K562 (cell line): ENCODE measurements at regions not wholly inside any gene's neighbourhood (a gene's known extent, or its start where the extent isn't known, plus 50 kb on each side); places are given as distances from the start of the nearest gene placed in this dataset.

Experiments used
- ATAC-seq: fragments of 200-7000 bp; cut with Tn5 transposase; 3 replicates; pipeline ENCODE4 v1.9.1; 2020; ENCODE audit warnings: moderate library complexity
- BruUV-seq: library from RNA; stranded (reverse); fragments of 400-500 nt; replicated peaks from 2 replicates; lab custom pipeline; 2021; lab: Mats Ljungman, UMichigan
- CTCF ChIA-PET: fragments of 300-600 bp; formaldehyde crosslinking; extraction: SDS; loops from one replicate; lab custom pipeline; 2021; ENCODE audit warnings: low intra/inter-chr PET ratio; lab: Yijun Ruan, JAX
- POLR2A ChIA-PET: fragments of 300-600, 350-650 bp; sonication (Branson Sonifier 250); formaldehyde crosslinking; extraction: SDS; loops from one replicate; lab custom pipeline; 2021; ENCODE audit warnings: antibody characterized with exemption, inconsistent platforms; lab: Yijun Ruan, JAX
- DNase-seq, 4 experiments: peaks; one replicate each; pipeline versions ENCODE4 v3.0.0 to v3.0.0-alpha.2; 2011 to 2018; ENCODE audit warnings: low spot score in 3 of 4, mixed read lengths in 3 of 4; ENCODE audit errors: extremely low read depth in 1 of 4
- FAIRE-seq: peaks from 2 replicates; lab custom pipeline; 2011; peaks lifted over from hg19 to GRCh38; lab: Jason Lieb, UNC
- H2AFZ ChIP-seq: 2 replicates; pipeline ENCODE4 v1.6.0; 2011; ENCODE audit warnings: low read depth, low read length, control low read depth, inconsistent platforms
- H3K27ac ChIP-seq: fragments of 200-600 bp; 3 replicates; pipeline ENCODE4 v1.8.0; 2011; ENCODE audit warnings: low read depth, mild to moderate bottlenecking, control low read depth, inconsistent platforms, low read length, moderate library complexity, mixed read lengths; ENCODE audit errors: extremely low read depth
- H3K27me3 ChIP-seq, 2 experiments: fragments of 300-600 bp in 1 of 2; 2 replicates in 1 of 2; 3 replicates in 1 of 2; pipeline versions ENCODE4 v1.6.0 to v1.8.0; 2011; ENCODE audit warnings: inconsistent platforms in 2 of 2, low read length in 2 of 2, mild to moderate bottlenecking in 1 of 2, mixed read lengths in 1 of 2, moderate library complexity in 1 of 2; ENCODE audit not compliant: control insufficient read depth in 2 of 2, insufficient read depth in 2 of 2
- H3K36me3 ChIP-seq: fragments of 300-600 bp; 3 replicates; pipeline ENCODE4 v1.8.0; 2011; ENCODE audit warnings: mild to moderate bottlenecking, low read length, inconsistent platforms; ENCODE audit not compliant: control insufficient read depth, insufficient read depth
- H3K4me1 ChIP-seq, 2 experiments: fragments of 200-600 bp in 1 of 2; replicated peaks in 1 of 2; 2 replicates in 1 of 2; 3 replicates in 1 of 2; pipeline versions ENCODE4 v1.5.1 to v1.8.0; 2011; ENCODE audit warnings: inconsistent platforms in 2 of 2, low read length in 2 of 2, mild to moderate bottlenecking in 1 of 2, mixed read lengths in 1 of 2, moderate library complexity in 1 of 2; ENCODE audit not compliant: control insufficient read depth in 2 of 2, insufficient read depth in 2 of 2
- H3K4me2 ChIP-seq: 2 replicates; pipeline ENCODE4 v1.6.1; 2011; ENCODE audit warnings: low read length, control low read depth, inconsistent platforms, mixed read lengths; ENCODE audit not compliant: insufficient read depth
- H3K4me3 ChIP-seq: fragments of 200-600 bp; sonication (generic), shearing (Covaris generic); 2 replicates; pipeline ENCODE4 v1.5.1; 2016; ENCODE audit warnings: control low read depth, inconsistent platforms
- H3K79me2 ChIP-seq: fragments of 200-600 bp; 3 replicates; pipeline ENCODE4 v1.8.0; 2011; ENCODE audit warnings: low read length, inconsistent platforms; ENCODE audit not compliant: control insufficient read depth, insufficient read depth
- H3K9ac ChIP-seq, 2 experiments: 2 replicates each; pipeline versions ENCODE4 v1.6.0 to v1.6.1; 2011; ENCODE audit warnings: low read depth in 2 of 2, low read length in 2 of 2, control low read depth in 1 of 2, inconsistent platforms in 1 of 2, mild to moderate bottlenecking in 1 of 2, mixed read lengths in 1 of 2; ENCODE audit not compliant: insufficient read depth in 1 of 2
- H3K9me1 ChIP-seq: one replicate; pipeline ENCODE4 v1.6.0; 2011; ENCODE audit warnings: inconsistent platforms, mild to moderate bottlenecking, low read length, moderate library complexity; ENCODE audit not compliant: control insufficient read depth, insufficient read depth
- H3K9me3 ChIP-seq: replicated peaks from 2 replicates; pipeline ENCODE4 v1.5.1; 2011; ENCODE audit warnings: low read depth, low read length, inconsistent platforms; ENCODE audit not compliant: control insufficient read depth, insufficient read depth
- H4K20me1 ChIP-seq: replicated peaks from 2 replicates; pipeline ENCODE4 v1.6.1; 2011; ENCODE audit warnings: low read length, inconsistent platforms, mixed read lengths; ENCODE audit not compliant: control insufficient read depth, insufficient read depth
- ADNP ChIP-seq: fragments of 200-800 bp; sonication (Bioruptor generic); IDR thresholded peaks from 2 replicates; pipeline ENCODE4 v1.6.1; 2016; ENCODE audit warnings: missing genetic modification characterization, missing compliant biosample characterization
- DDX20 ChIP-seq: fragments of 450-650 bp; IDR thresholded peaks from 2 replicates; pipeline ENCODE4 v1.6.1; 2016; ENCODE audit warnings: missing genetic modification characterization, low read depth, mild to moderate bottlenecking, missing compliant biosample characterization, moderate library complexity
- GTF2A2 ChIP-seq: IDR thresholded peaks from 2 replicates; pipeline ENCODE4 v1.6.1; 2016; ENCODE audit warnings: mild to moderate bottlenecking, missing genetic modification characterization, missing compliant biosample characterization
- LARP7 ChIP-seq: fragments of 450-650 bp; IDR thresholded peaks from 2 replicates; pipeline ENCODE4 v1.6.1; 2016
- MTA3 ChIP-seq: fragments of 450-650 bp; formaldehyde crosslinking; IDR thresholded peaks from 2 replicates; pipeline ENCODE4 v1.6.1; 2017; ENCODE audit warnings: mild to moderate bottlenecking, borderline replicate concordance
- PRPF4 ChIP-seq: fragments of 200-400 bp; formaldehyde crosslinking; IDR thresholded peaks from one replicate; pipeline ENCODE4 v1.6.1; 2017; ENCODE audit warnings: low read length, low read depth, mild to moderate bottlenecking; ENCODE audit not compliant: insufficient read depth, poor library complexity, severe bottlenecking
- RBBP5 ChIP-seq: fragments of 200-600 bp; sonication (generic); IDR thresholded peaks from 2 replicates; pipeline ENCODE4 v1.6.1; 2012; ENCODE audit warnings: borderline replicate concordance, mild to moderate bottlenecking, low read length, control low read depth, inconsistent platforms; ENCODE audit not compliant: insufficient read depth, poor library complexity, severe bottlenecking
- RBM25 ChIP-seq: fragments of 200-400 bp; formaldehyde crosslinking; IDR thresholded peaks from 2 replicates; pipeline ENCODE4 v1.6.1; 2018; ENCODE audit warnings: low read length, low read depth, moderate library complexity; ENCODE audit not compliant: severe bottlenecking
- ZNF282 ChIP-seq: sonication (generic); formaldehyde crosslinking; IDR thresholded peaks from 2 replicates; pipeline ENCODE4 v1.8.1; 2023; ENCODE audit warnings: missing genetic modification reagents
- ZNF311 ChIP-seq: fragments of 250-450 bp; sonication (Bioruptor Pico); IDR thresholded peaks from 2 replicates; pipeline ENCODE4 v1.4.0; 2020; ENCODE audit warnings: mild to moderate bottlenecking, moderate library complexity
- ZNF764 ChIP-seq: fragments of 250-450 bp; sonication (Bioruptor Pico); IDR thresholded peaks from 2 replicates; pipeline ENCODE4 v1.4.0; 2020; ENCODE audit warnings: low read depth, mild to moderate bottlenecking, moderate library complexity
- in situ Hi-C: fragments of 300-500 bp; cut with MboI; formaldehyde crosslinking; loops from 4 replicates; pipeline ENCODE4 v1.15.0; 2018; ENCODE audit warnings: inconsistent platforms, mixed read lengths
- intact Hi-C: fragments of 100-400 bp; cut with micrococcal nuclease; formaldehyde crosslinking; loops from 2 replicates; pipeline ENCODE4 v1.14.2; 2022
- TF ChIP-seq, protein P1 (sequence below): fragments of 150-350 bp; conservative IDR thresholded peaks from 2 replicates; pipeline ENCODE4 v1.6.1; 2014; ENCODE audit warnings: low read length

DNA sequence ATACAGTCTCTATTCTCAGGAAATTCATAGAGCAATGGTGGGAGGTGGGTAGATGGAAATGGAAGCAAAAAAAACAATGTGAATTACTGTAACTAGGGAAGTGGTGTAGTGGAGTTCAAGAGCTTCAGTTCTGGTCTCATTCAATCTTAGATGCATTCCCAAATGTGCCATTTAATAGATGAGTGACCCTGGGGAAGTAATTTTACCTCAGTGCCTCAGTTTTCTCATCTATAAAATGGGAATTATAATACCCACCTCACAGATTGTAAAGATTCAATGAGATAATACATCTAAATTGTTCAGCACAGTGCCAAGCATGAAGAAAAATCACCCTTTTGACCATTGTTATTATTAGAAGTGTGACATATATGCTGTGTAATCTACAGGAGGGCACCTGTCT lies 173.1 kb downstream of the SLC38A4 start:
- Histone ChIP-seq H3K4me2 (no peak overlapping the region), H3K4me1 (no peaks in the 10 kb centered on the region; a peak in 2 of 5 replicates), H3K9ac (no peak overlapping the region), H2AFZ (no peak overlapping the region), H4K20me1 (no peaks in the 10 kb centered on the region), H3K36me3 (no peaks in the 10 kb centered on the region), H3K9me3 (peaks cover 2% of the 10 kb centered on the region; the same call in 1 of the 2 replicates), H3K79me2 (no peaks in the 10 kb centered on the region), H3K9me1 (no peaks in the 10 kb centered on the region), H3K4me3 (no peak overlapping the region), H3K27me3 (no peaks in the 10 kb centered on the region), H3K27ac (no peak overlapping the region)
- DNase-seq, result no peak
- intact Hi-C loops, result no loop called here
- no peak for TF ChIP-seq GTF2A2 (tag)
- TF ChIP-seq, protein P1, sequence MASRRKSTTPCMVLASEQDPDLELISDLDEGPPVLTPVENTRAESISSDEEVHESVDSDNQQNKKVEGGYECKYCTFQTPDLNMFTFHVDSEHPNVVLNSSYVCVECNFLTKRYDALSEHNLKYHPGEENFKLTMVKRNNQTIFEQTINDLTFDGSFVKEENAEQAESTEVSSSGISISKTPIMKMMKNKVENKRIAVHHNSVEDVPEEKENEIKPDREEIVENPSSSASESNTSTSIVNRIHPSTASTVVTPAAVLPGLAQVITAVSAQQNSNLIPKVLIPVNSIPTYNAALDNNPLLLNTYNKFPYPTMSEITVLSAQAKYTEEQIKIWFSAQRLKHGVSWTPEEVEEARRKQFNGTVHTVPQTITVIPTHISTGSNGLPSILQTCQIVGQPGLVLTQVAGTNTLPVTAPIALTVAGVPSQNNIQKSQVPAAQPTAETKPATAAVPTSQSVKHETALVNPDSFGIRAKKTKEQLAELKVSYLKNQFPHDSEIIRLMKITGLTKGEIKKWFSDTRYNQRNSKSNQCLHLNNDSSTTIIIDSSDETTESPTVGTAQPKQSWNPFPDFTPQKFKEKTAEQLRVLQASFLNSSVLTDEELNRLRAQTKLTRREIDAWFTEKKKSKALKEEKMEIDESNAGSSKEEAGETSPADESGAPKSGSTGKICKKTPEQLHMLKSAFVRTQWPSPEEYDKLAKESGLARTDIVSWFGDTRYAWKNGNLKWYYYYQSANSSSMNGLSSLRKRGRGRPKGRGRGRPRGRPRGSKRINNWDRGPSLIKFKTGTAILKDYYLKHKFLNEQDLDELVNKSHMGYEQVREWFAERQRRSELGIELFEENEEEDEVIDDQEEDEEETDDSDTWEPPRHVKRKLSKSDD, result no peak
- no peak for TF ChIP-seq ZNF764 (CRISPR knock-in tag)
- TF ChIP-seq RBM25, result peak; percentile 97
- no peak for TF ChIP-seq DDX20 (tag)
- TF ChIP-seq ZNF282 (CRISPR knock-in tag), result no peak
- TF ChIP-seq ZNF311 (CRISPR knock-in tag), result no peak
- no peak for TF ChIP-seq MTA3
- no peak for TF ChIP-seq LARP7
- peak; percentile 60 for TF ChIP-seq ADNP (tag)
- TF ChIP-seq RBBP5, result no peak
- no peak for TF ChIP-seq PRPF4
- ChIA-PET POLR2A (interaction anchor here (1.0 kb wide), 1 partner anchor 9 kb away, joined by 3 read pairs; no protein-coding TSS in a partner anchor), CTCF (no interaction called here)
- no peak for ATAC-seq
- no TSS peak for BruUV-seq
- FAIRE-seq, result no peak
- in situ Hi-C loops, result no loop called here
